GM23248 (cell line): ENCODE measurements at regions not wholly inside any gene's neighbourhood (a gene's known extent, or its start where the extent isn't known, plus 50 kb on each side); places are given as distances from the start of the nearest gene placed in this dataset.

Experiments used
- EZH2 ChIP-seq: fragments of 200-600 bp; sonication (generic); IDR thresholded peaks from 2 replicates; pipeline ENCODE4 v1.6.1; 2018; ENCODE audit warnings: antibody characterized with exemption, mild to moderate bottlenecking; ENCODE audit not compliant: insufficient read depth, poor library complexity, severe bottlenecking
- EZH2phosphoT487 ChIP-seq: fragments of 200-600 bp; sonication (generic); IDR thresholded peaks from 2 replicates; pipeline ENCODE4 v1.6.1; 2018; ENCODE audit warnings: antibody characterized with exemption, moderate library complexity, mild to moderate bottlenecking, low read depth; ENCODE audit not compliant: insufficient read depth

DNA sequence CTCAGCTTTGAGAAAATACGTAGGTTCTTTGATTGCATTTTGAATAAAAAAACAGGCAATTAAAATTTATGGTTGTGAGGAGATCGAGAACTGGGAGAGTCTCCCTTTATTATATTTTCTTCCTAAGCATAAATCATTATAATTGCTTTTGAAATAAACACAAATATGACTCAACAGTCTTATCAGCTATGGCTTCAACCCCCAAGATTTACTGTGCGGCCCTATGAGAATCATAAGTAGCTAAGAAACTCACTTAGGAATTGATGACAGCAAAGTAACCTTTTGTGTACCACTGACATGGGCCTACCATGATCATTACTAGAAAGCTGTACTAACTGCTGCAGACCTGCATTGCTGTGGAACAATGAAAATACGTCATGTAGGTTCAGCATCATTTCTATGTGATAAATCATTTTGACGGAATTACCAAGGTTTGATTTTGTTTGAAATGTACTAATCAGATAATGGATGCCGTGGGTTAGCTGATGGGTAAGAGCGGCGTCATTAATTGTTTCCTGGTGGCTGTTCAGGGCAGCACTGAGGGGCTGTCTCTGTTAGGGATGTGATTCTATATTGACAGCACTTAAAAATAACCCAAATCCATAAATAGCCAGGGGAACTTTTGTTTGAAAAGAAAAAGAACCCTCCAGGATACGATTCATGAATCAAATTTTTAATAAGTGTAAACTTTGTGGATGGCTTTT, 51.5 kb upstream of the GPRIN3 start:
- TF ChIP-seq EZH2 (no peak), EZH2phosphoT487 (no peak)
